ENCODE measurements at regions not wholly inside any gene's neighbourhood (a gene's known extent, or its start where the extent isn't known, plus 50 kb on each side); places are given as distances from the start of the nearest gene placed in this dataset.

- TF ChIP-seq, protein P1, sequence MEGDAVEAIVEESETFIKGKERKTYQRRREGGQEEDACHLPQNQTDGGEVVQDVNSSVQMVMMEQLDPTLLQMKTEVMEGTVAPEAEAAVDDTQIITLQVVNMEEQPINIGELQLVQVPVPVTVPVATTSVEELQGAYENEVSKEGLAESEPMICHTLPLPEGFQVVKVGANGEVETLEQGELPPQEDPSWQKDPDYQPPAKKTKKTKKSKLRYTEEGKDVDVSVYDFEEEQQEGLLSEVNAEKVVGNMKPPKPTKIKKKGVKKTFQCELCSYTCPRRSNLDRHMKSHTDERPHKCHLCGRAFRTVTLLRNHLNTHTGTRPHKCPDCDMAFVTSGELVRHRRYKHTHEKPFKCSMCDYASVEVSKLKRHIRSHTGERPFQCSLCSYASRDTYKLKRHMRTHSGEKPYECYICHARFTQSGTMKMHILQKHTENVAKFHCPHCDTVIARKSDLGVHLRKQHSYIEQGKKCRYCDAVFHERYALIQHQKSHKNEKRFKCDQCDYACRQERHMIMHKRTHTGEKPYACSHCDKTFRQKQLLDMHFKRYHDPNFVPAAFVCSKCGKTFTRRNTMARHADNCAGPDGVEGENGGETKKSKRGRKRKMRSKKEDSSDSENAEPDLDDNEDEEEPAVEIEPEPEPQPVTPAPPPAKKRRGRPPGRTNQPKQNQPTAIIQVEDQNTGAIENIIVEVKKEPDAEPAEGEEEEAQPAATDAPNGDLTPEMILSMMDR (conservative IDR thresholded peaks at IDR 0.05; ENCODE audit: low read length): no peak
- TF ChIP-seq EZH2phosphoT487 (IDR thresholded peaks at IDR 0.05; ENCODE audit: borderline replicate concordance): no peak
These were observed 212.8 kb downstream of the SLITRK6 start for GRCh38 chr13:85586422-85586831.
